Posterior cingulate gyrus (tissue), 11 donors: ENCODE measurements at regions not wholly inside any gene's neighbourhood (a gene's known extent, or its start where the extent isn't known, plus 50 kb on each side); places are given as distances from the start of the nearest gene placed in this dataset.

ENCODE experiments used
- DNase-seq, 10 donors: peaks; one replicate each; pipeline versions ENCODE4 v3.0.0 to v3.0.0-alpha.2; 2020 to 2021; ENCODE audit warnings: mixed read lengths in 3 of 10
- intact Hi-C: fragments of 100-400 bp; cut with DNase I; formaldehyde crosslinking; loops from one replicate; pipeline ENCODE4 v1.15.1; 2023

- intact Hi-C loops: loop anchor here (10.0 kb wide), 2 partner anchors 77 to 283 kb away; no protein-coding TSS in a partner anchor
- no peak for DNase-seq
Measured at GRCh38 chr15:38071211-38071972, 137.0 kb downstream of the TMCO5A start.

- DNase-seq: no peak
- intact Hi-C loops: loop anchor here (10.0 kb wide), 2 partner anchors 77 to 283 kb away; no protein-coding TSS in a partner anchor
Measured at GRCh38 chr15:38072007-38072347, 137.5 kb downstream of the TMCO5A start.

- intact Hi-C loops: loop anchor here (1.0 to 10.0 kb wide), 3 partner anchors 78 to 282 kb away; no protein-coding TSS in a partner anchor
- DNase-seq: peak; percentile 83 to 99 (median 90)
Measured at GRCh38 chr15:38072348-38073177, 138.1 kb downstream of the TMCO5A start.

DNA sequence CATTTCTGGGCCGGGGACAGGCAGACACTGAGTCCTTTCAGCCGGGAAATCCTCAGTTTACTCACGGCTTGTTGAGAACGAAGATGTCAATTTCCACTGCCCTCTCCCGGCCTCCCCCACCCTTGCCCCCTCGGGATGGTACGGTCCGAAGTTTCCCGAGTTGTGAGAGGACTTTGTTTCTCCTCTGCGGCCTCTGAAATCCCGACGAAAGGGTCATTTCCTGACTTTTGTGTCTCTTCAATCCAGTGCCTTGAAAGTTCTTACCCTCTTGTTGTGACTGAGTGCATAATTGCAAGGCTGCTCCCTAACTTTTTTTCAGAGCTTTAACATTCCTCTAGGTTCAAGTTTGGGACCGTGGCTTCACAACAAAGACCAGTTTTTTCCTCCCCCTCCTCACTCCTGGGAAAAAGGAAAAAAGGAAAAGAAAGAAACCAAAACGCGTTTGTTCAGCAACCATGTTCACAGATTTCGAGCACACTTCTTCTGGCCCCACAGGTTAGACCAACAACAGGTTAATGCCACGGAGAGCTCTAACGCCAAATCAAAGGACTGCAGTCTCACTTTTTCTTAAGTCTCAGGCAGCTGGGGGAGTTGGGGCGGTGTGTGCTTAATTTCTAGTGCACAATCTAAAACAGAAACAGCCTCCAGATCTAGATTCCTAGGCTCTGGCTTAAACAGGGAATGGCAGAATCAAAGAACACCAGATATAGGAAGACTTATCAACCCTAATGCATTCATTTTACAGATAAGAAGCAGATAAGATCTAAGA lies 138.9 kb downstream of the TMCO5A start:
- no peak for DNase-seq
- intact Hi-C loops: loop anchor here (1.0 to 10.0 kb wide), 3 partner anchors 79 to 281 kb away; no protein-coding TSS in a partner anchor

DNA sequence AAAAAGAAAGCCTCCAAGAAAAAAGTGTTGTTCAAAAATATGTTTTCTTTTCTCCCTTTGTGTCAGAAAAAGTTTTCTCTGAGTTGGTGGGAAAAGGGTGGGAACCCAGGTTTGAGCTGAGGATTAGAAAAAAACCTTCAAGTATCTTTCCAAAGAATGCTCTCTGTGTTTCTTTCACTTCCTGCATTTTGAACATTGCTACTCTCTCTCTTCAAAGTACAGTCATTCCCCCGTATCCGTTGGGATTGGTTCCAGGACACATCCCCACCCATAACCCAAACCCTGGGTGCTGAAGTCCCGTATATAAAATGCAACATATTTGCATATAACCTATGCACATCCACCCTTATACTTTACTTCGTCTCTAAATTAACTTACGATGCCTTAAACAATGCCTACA lies 139.6 kb downstream of the TMCO5A start:
- no peak for DNase-seq
- intact Hi-C loops: loop anchor here (10.0 kb wide), 2 partner anchors 79 to 281 kb away; no protein-coding TSS in a partner anchor

- DNase-seq: no peak
- intact Hi-C loops: loop anchor here (10.0 kb wide), 2 partner anchors 81 to 279 kb away; no protein-coding TSS in a partner anchor
Measured at GRCh38 chr15:38075466-38075865, 141.0 kb downstream of the TMCO5A start.

- intact Hi-C loops: loop anchor here (10.0 kb wide), 2 partner anchors 82 to 278 kb away; no protein-coding TSS in a partner anchor
- DNase-seq: peak in 5 of 10 donors; percentile 25 to 82 (median 71)
Measured at GRCh38 chr15:38076786-38077185, 142.3 kb downstream of the TMCO5A start.

- intact Hi-C loops: loop anchor here (10.0 kb wide), 2 partner anchors 84 to 276 kb away; no protein-coding TSS in a partner anchor
- DNase-seq: no peak
Measured at GRCh38 chr15:38079236-38079635, 144.8 kb downstream of the TMCO5A start.

DNA sequence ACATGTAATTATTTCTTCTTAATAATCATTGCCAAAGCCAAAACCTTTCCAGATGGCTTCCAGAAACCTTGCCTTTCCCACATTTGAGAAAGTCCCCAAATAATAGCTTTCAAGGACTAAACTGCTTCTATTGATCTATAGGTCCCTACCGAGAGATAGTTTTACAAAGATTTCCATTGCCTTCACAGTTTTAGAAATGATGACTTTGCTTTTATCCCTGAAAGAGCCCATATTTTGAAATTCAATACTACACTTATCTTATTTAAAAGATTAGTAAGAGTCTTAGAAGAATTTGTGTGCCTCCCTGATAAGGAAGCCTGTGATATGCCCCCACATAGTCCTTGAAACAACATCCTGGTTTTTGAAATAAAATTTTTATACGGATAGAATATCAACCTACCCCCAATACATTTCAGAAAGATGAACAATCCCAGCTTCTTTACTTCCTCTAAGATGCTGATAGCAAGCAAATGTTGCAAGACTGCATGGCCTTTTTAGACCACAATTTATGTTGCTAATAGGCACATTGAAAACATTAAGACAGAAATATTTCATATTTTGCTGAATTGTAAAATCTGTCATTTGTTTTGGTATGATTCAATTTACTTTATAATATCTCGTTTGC lies 146.3 kb downstream of the TMCO5A start:
- no peak for DNase-seq
- intact Hi-C loops: no loop called here

GRCh38 chr15:38084289-38084688 lies 149.8 kb downstream of the TMCO5A start:
- no peak for DNase-seq
- intact Hi-C loops: no loop called here

DNA sequence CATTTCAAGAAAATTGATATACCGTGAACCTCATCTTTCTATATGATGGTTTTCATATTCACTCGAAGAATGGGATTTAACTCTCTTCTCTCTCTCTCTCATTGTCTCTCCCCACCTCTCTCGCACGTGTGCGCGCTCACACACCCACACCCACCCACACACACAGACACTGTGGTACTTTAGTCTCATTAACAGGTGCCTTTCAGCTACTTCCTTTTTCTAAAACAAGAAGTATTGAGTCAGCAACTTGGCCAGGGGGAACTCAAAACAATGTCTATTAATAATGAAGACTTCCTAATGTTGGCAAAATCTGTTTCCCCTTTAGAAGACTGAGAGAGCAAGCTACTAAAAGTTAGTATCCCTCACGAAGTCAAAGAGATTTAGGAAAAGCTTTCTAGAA lies 150.7 kb downstream of the TMCO5A start:
- no peak for DNase-seq
- intact Hi-C loops: loop anchor here (5.0 kb wide), 1 partner anchor 42 kb away; no protein-coding TSS in a partner anchor

DNA sequence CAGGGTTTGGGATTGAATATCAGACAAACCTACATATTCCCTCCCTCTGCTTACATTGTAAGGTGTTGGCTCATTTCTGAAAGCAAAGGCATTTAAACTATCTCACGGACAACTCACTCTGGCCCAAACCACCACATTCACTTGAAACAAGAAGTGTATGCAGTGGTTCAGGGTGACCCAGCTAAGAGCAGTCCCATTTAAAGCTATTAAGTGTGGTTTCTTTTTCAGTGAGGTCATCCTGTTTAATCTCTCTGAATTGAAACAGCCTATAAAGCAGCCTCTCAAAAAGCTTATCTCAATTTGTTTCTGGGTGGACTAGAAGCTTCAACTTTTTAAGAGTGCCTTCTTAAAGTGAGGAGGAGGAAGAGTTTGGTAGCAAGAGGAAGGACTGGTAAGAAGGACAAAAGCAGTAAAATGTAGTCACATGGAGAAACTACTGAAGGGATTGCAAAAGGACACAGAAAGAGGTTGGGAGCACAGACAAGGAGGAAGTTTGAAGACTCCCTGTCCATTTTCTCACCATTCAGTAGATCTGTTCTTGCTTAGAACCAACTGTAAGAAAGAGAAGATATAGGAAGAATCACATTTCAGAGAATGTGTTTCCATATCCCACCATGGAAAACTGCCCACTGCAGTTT lies 151.6 kb downstream of the TMCO5A start:
- intact Hi-C loops: loop anchor here (5.0 kb wide), 1 partner anchor 41 kb away; no protein-coding TSS in a partner anchor
- DNase-seq: no peak

- intact Hi-C loops: loop anchor here (5.0 kb wide), 1 partner anchor 41 kb away; no protein-coding TSS in a partner anchor
- DNase-seq: no peak
Measured at GRCh38 chr15:38086611-38087010, 152.2 kb downstream of the TMCO5A start.

DNA sequence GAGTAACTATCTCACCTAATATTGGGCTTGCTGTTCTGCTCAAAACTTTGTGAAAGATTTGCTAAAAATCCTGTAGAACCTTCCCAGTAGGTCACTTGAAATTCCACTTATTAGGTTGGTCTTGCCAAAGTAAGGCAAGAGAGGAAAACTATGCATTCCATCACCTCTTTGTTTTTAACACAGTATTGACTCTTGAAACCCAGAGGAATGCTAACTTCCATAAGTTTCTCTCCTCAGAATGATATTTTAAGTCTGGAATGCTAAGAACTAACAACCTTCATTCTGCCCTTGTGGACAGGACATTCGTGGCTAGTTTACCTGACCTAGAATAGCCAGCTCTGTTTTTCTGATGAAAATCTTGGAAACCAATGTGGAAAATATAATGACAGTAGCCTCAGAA lies 154.5 kb downstream of the TMCO5A start:
- intact Hi-C loops: loop anchor here (5.0 kb wide), 1 partner anchor 38 kb away; no protein-coding TSS in a partner anchor
- DNase-seq: no peak

DNA sequence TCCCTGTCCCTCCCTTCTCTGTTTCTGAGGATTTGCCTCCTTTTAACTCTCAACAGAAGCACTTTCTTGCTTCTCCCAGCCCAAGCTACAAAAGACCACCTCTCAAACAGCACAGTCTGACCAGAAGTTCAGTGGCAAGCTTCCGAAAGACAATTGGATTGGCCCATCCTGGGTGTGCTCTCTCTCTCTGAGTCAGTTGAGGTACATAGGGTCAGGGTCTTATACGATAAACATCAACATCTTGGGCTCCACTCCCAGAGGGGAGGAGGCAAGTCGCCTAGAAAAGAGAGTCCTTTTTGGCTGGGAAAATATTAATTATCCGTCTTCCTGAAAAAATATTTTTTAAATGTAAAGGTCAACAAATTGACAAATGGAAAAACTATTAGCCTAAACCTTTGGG lies 155.8 kb downstream of the TMCO5A start:
- intact Hi-C loops: no loop called here
- DNase-seq: no peak

DNA sequence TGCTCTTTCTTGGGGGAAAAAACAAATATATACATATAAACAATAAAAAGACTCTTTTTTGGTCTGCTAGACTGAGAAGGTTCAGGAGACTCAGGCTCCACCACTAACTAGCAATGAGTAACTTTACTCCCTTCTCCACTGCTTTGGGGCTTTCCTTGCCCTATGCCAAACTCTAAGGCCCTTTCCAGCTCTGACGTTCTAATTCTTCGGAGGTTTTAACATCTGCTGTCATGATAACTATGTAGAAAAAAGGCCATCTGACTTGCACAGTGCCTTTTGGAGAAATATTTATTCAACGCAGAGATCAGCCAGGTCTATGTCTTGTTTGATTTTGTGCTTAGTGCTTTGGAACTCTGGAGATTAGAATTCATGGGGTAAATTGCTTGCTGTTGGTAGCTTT lies 156.2 kb downstream of the TMCO5A start:
- no peak for DNase-seq
- intact Hi-C loops: no loop called here

DNA sequence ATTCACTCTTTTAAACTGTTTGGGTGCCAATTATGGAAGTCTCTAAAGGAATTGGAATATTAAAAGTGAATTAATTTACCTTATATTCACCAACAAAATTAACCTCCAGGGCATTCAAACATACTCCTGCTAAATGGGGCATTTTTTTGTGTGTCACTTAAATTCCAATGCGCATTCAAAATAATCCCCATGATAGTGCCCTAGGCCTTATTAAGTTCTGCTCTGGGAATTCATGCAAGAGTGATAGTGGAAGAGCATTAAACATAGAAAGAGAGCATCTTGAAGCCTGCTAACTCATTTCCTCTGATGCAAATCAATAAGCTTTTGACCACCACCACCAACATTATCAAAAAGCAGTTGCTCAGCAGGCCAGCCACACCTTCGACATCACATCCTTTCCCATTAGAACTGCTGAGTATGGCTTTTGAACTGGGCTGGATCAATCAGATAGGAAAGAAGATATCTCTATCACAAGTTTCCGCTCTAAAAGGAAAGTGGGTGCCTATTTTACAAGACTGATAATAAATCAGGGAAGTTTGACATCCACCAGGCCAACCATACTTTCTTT lies 156.7 kb downstream of the TMCO5A start:
- DNase-seq: no peak
- intact Hi-C loops: no loop called here

DNA sequence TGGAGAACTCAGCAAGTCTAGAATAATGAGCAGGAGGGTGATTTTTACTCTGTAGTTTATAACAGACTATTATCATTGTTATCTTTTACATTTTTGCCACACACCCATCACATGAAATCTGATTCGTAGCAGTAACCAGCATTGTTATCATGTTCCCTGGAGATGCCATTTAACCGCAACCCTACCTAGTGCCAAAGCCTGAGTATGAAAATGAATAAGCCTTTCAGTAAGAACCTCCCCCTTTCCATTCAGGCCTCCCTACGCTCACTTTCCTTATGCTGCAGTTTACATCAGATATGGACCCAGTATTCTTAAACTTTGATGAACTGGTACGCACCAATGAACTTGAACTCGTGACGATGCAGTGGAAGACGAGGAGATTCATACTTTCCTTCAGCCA lies 158.7 kb upstream of the SPRED1 start:
- no peak for DNase-seq
- intact Hi-C loops: no loop called here

- intact Hi-C loops: no loop called here
- no peak for DNase-seq
Measured at GRCh38 chr15:38102972-38103371, 149.7 kb upstream of the SPRED1 start.
